ENCODE measurements at regions not wholly inside any gene's neighbourhood (a gene's known extent, or its start where the extent isn't known, plus 50 kb on each side); places are given as distances from the start of the nearest gene placed in this dataset.
"Not testable (repeated sequence)": the region's sequence is repeated elsewhere in the genome, so short reads cannot be mapped to it uniquely, and the experiment has no call there.

DNA sequence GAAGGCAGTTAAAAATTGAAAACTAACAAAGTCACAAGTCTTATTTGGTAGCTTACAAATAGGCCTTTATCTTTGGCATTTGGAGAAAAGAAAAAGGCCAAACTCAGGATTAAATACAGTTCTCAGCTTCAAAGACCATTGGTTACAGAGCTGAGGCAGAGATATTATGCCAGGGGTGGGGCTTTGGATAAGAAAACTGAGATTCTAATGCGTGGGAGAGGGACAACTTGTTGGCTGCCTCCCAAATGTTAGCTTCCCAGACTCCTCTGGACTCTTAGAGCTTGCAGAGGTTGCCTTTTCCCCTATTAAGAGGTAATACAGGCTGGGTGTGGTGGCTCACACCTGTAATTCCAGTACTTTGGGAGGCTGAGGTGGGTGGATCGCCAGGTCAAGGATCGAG is 231.8 kb downstream of the SQOR start:
- DNase-seq (ENCODE audit: insufficient read length, low spot score) (no peak), FAIRE-seq (no peak)
- TF ChIP-seq, protein P1, sequence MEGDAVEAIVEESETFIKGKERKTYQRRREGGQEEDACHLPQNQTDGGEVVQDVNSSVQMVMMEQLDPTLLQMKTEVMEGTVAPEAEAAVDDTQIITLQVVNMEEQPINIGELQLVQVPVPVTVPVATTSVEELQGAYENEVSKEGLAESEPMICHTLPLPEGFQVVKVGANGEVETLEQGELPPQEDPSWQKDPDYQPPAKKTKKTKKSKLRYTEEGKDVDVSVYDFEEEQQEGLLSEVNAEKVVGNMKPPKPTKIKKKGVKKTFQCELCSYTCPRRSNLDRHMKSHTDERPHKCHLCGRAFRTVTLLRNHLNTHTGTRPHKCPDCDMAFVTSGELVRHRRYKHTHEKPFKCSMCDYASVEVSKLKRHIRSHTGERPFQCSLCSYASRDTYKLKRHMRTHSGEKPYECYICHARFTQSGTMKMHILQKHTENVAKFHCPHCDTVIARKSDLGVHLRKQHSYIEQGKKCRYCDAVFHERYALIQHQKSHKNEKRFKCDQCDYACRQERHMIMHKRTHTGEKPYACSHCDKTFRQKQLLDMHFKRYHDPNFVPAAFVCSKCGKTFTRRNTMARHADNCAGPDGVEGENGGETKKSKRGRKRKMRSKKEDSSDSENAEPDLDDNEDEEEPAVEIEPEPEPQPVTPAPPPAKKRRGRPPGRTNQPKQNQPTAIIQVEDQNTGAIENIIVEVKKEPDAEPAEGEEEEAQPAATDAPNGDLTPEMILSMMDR (IDR thresholded peaks at IDR 0.05; ENCODE audit: insufficient read depth, missing control alignments), result no peak

- FAIRE-seq (no peak), DNase-seq (ENCODE audit: insufficient read length, low spot score) (no peak)
- TF ChIP-seq, protein P1 (IDR thresholded peaks at IDR 0.05; ENCODE audit: insufficient read depth, missing control alignments), result no peak
Measured at GRCh38 chr15:45867281-45867680, 232.5 kb downstream of the SQOR start.

DNA sequence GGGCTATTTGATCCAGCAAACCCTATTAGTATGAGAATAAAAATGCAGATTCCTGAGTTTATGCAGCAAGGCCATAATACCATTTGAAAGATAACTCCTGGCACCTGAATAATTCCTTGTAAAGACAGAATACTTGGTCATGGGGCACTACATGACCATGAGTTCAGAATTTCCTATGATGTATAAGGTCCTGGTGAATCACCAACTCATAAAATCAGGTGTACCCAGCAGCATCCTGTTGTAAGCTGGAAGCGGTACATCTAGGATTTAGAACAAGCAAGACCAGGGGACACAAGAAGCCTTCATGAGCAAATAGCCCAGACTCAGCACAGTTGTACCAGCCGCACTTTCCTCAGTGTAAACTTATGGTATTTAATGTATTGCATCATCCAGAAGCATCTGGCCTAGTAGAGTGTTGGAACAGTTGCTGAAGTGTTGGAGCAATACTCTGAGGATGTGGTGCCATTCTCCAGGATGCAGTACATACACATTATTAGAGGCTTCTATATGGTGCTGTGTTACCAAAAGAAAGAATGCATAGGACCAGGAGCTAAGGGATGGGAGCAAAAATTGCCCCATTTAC is 233.4 kb downstream of the SQOR start:
- TF ChIP-seq, protein P1 (IDR thresholded peaks at IDR 0.05; ENCODE audit: insufficient read depth, missing control alignments), result no peak
- FAIRE-seq, result no peak
- DNase-seq (ENCODE audit: insufficient read length, low spot score), result no peak

DNA sequence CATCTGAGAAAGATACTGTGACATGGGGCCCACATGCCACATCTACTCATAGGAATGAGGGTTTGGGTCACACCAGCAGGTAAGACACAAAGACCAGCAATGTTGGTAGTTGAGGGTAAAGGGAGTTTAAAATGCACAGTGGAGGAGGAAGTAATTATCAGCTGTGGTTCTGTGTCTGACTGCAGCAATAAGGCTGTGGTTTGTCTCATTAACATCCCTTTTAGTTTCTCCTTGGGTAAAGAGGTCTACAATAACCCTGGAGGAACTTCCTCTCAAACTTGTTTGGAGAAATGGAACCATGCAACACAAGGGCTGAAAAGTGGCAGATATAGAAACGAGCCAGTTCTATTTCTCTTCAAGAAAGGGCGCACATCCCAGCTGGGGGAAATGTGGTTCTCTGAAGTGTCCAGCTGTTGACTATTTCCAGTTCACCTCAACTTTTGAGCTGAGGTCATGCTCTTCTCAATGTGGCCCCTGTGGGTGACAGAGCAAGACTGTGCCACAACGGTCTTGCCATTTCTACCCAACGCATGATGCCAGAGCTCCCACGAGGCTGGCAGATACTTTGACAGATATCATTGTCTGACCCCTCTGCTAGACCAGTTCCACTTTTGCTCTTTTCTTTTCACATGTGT is 234.3 kb downstream of the SQOR start:
- no peak for DNase-seq (ENCODE audit: insufficient read length, low spot score)
- FAIRE-seq, result no peak
- TF ChIP-seq, protein P1 (IDR thresholded peaks at IDR 0.05; ENCODE audit: insufficient read depth, missing control alignments), result no peak

- TF ChIP-seq, protein P1 (IDR thresholded peaks at IDR 0.05; ENCODE audit: insufficient read depth, missing control alignments), result no peak
- no peak for DNase-seq (ENCODE audit: insufficient read length, low spot score)
- FAIRE-seq, result no peak
Measured at GRCh38 chr15:45871121-45871855, 236.5 kb downstream of the SQOR start.

DNA sequence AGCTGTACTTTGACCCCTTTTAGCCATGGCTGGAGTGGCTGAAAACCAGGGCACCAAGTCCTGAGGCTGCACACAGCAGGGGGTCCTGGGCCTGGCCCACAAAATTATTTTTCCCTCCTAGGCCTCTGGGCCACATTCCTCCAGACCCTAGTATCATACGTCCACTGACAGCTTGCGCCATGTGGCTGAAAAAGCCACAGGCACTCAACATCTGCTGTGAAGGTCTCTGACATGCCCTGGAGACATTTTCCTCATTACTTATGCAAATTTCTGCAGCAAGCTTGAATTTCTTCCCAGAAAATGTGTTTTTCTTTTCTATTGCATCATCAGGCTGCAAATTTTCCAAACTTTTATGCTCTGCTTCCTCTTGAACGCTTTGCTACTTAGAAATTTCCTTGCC is 239.0 kb downstream of the SQOR start:
- TF ChIP-seq, protein P1 (IDR thresholded peaks at IDR 0.05; ENCODE audit: insufficient read depth, missing control alignments), result no peak
- FAIRE-seq (no peak), DNase-seq (ENCODE audit: insufficient read length, low spot score) (no peak)

DNA sequence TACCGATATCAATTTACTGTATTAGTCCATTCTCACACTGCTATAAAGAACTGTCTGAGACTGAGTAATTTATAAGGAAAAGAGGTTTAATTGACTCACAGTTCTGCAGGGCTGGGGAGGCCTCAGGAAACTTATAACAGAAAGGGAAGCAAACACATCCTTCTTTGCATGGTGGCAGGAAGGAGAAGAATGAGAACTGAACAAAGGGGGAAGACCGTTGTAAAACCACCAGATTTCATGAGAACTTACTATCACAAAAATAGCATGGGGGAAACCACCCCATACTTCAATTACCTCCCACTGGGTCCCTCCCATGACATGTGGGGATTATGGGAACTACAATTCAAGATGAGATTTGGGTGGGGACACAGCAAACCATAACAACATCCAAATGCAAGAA is 239.7 kb downstream of the SQOR start:
- FAIRE-seq; DNase-seq (ENCODE audit: insufficient read length, low spot score): not testable (repeated sequence)

Measured in D721Med (cell line).